Testis (tissue), 2 donors: ENCODE measurements at regions not wholly inside any gene's neighbourhood (a gene's known extent, or its start where the extent isn't known, plus 50 kb on each side); places are given as distances from the start of the nearest gene placed in this dataset.

Source experiments
- POLR2A ChIP-seq: fragments of 450-650 bp; IDR thresholded peaks from one replicate; pipeline ENCODE4 v1.6.1; 2017; ENCODE audit warnings: antibody characterized with exemption, mild to moderate bottlenecking, moderate library complexity
- TF ChIP-seq, protein P1 (sequence below), 3 experiments: fragments of 450-650 bp in 2 of 3; fragments of 200-600 bp in 1 of 3; sonication (generic) in 1 of 3; IDR thresholded peaks; one replicate each; pipeline ENCODE4 v1.5.1; 2016 to 2019; ENCODE audit warnings: antibody characterized with exemption in 3 of 3, mild to moderate bottlenecking in 2 of 3, moderate library complexity in 1 of 3

DNA sequence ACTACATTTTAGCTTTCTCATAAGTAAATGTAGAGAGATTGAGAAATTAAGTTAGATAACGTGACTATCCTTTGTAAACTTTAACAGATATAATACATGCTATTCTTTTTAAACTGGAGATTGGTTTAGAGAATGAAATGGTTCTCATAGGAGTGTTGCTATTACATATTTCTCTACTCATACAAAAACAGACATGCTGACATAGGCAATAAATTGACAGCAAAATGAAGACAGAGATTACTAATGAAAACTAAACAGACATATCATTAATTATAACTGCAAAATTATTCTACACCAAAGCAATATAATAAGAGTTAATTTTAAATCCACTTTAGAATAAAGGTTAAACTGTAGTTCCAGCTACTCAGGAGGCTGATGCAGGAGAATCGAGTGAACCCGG is 227.6 kb downstream of the CBLN2 start:
- TF ChIP-seq, protein P1, sequence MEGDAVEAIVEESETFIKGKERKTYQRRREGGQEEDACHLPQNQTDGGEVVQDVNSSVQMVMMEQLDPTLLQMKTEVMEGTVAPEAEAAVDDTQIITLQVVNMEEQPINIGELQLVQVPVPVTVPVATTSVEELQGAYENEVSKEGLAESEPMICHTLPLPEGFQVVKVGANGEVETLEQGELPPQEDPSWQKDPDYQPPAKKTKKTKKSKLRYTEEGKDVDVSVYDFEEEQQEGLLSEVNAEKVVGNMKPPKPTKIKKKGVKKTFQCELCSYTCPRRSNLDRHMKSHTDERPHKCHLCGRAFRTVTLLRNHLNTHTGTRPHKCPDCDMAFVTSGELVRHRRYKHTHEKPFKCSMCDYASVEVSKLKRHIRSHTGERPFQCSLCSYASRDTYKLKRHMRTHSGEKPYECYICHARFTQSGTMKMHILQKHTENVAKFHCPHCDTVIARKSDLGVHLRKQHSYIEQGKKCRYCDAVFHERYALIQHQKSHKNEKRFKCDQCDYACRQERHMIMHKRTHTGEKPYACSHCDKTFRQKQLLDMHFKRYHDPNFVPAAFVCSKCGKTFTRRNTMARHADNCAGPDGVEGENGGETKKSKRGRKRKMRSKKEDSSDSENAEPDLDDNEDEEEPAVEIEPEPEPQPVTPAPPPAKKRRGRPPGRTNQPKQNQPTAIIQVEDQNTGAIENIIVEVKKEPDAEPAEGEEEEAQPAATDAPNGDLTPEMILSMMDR (IDR thresholded peaks at IDR 0.05), result no peak
- TF ChIP-seq POLR2A, result no peak
